Activated CD8-positive, alpha-beta memory T cell treated with anti-CD3 and anti-CD28 coated beads for 1 hour (primary cell): ENCODE measurements at regions not wholly inside any gene's neighbourhood (a gene's known extent, or its start where the extent isn't known, plus 50 kb on each side); places are given as distances from the start of the nearest gene placed in this dataset.

Source experiments
- DNase-seq, 2 donors: peaks; one replicate each; pipeline ENCODE4 v3.0.0-alpha.2; 2020; ENCODE audit warnings: low read depth in 1 of 2; ENCODE audit errors: extremely low read depth in 1 of 2

DNA sequence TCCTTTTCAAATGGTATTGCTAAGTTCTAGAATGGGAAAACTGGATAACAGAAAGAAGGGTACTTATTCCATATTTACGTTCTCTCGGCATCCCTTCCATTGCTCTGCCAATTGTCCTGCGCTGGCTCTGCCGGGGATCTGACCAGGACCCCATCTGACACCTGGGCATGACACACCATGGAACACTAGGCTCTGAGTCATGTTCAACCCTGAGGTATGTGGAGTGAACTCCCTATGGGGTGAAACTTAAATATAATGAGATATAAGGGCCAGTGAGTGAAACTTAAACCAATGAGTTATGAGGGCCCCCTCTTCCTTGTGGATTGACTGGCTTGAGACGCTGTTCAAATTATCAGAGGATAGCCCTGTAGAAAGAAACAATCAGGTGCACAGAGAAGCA, 55.1 kb upstream of the ZEB1 start:
- DNase-seq: no peak

DNA sequence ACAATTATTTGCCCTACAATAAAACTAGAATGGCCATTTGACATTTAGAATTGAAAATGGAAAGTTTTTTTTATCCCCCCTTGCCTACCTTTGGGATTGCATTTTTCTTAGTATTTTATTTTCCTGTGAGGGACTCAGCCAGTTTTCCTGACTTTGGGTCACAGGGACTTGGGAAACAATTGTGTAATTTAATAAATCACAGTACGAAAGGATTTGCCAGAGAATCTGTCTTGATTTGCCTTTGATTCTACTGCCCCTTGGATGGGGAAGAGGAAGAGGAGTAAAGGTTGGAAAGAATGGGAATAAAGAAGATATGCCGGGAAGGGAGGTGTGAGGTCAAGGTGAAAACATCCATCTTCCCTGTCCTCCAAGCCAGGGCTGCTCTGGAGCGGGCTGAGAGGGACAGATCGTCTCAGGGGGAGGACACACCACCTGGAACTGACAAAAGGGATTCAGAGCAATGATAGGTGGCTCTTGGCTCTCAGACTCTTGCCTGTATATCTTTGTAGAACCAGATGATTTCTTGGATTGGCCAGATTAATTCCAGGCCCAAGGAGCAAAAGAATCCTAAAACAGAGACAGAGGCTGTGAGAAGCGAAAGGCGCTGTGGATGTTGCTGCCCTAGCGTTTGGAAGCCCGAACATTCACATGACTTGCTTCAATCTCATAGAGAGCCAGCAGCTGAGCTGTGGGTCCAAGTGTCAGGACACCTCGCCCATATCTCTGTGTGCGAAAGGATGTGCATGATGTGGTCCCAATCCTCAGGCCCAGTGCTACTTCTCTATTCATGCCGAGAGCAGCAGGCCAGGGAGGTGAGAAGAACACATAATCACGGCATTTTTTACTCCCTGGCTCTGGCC, 50.3 kb upstream of the ZEB1 start:
- DNase-seq: no peak
